ENCODE measurements at regions not wholly inside any gene's neighbourhood (a gene's known extent, or its start where the extent isn't known, plus 50 kb on each side); places are given as distances from the start of the nearest gene placed in this dataset.

DNA sequence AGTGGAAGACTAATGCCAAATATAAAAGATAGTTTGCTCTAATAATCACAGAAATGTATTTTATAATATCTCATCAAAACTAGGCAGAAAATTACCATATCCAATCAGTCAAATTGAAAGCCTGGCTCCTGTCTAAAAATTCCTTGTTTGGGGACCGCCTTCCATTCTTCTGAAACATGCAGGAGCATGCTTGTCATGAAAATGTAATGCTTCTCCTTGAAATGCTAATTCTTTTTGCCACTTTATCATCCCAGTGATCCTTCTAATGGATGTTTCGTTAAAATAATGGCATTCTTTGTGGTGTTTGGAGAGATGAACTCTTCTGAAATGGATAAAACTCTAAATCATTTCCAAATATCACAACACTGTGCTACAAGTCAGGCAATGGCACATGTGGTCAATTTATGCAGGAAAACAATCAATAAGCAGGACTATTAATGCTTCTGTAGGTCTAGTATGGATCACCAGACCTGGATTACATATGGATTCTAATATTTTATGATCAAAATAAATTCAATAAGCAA lies 1039.1 kb upstream of the NXPH2 start:
- no peak for DNase-seq

DNA sequence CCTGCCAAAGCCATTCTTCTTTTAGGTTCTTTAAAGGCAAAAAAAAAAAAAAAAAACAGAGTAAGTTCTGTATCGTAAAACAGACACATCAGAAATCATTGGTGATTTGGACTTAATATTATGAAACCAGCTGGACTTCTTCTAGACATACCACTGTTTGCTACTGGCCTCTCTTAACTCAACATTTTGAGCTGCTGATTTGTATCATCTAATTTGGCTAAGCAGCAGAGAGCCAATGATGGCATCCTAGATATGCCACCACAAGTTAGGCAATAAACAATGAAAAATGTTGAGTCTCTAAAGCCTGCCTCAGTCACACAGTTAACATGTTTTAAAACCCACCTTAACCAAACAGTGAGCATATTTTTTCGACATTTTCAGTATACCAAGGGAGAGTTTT lies 1034.3 kb upstream of the NXPH2 start:
- DNase-seq: no peak

DNA sequence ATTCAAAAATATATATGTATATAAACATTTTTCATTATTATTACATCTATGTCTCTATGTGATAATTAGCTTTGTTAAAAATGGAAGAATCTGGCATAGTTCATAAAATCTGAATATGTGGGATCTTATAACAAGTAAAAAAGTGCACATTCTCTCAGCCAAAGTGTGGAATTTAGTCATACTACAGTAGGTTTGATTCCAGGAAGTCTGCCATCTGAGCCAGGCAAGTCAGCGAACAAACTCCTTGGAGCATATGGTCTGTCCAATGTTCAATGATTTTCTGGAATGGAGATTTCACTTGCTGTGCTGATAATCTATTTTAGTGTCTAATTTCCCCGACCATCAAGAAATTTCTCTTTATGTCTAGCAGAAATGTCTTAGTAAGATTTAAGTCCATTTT lies 1033.2 kb upstream of the NXPH2 start:
- no peak for DNase-seq

DNA sequence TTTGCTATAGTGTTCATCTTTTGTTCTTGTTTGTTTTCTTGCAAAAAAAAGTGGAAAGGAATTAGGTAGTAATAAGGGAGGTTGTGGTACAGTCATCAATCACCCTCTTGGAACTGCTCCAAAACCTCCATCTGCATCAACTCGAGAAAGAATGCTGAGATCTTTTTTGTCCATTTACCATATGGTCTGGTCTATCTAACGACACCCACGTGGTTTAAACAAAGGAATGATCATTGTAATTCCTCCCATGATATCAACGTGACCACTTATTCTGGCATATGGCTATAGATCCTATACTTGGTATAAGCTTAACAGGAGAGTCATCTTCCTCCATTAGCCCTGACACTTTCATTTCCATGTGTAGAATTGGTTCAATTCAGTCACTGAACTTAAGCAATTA lies 1025.3 kb upstream of the NXPH2 start:
- no peak for DNase-seq

DNA sequence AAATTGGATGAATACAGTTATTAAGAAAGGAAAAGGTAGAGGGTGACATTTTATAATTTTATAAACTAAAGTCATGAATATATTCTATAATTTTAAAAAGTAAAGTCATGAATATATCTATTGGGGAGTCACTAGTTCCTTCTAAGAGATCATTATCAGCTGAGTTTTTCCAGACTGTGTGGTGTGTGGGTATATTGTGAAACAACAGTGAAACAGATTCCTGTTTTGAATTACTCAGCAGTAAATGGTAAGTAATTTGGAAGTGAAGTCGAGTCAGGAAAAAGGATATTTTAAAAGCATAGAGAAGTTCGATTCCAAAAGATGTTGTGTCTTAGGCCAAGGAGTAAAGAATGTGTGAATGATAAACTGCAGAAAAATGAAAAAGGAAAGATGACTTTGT lies 1018.2 kb upstream of the NXPH2 start:
- no peak for DNase-seq

DNA sequence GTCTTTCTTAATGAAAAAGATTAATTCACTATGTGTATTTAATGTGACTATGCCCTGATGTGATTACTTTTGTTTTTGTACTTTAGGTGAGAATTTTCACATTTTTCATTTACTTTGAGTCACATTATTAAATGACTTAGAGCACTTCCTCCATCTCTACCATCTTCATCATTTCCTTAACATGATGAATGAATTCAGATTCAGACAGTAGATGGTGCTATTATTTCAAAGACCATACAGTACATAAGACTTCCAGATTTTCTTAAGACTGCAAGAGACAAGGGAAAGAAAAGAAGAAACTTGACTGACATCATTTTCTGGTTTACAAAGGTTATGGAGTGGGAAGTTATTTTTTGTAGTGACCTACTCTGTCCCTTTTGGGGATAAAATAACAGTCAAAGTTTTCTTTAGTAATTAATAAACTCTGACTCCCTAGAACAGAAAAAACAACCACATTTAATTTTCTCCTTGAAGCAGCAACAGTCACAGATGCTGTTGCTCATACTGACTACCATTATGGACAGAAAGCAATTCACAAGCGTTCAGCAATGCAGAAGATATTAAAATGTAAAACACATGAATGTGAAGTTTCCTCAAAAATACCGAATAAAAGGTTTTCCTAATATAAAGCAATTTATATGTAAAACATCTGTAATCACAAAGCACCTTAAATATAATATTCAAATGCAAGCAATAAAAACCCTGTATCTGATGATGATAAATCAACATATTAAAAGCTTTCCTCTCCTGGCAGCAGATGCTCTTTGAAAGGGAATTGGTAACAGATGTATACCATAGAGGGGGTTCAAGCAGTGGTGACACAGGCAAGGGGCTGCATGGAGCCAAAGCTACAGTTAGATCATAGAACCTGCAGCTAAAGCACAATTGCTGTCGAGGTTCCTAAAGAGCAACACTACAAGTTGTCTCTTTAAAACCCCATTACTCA lies 1010.9 kb upstream of the NXPH2 start:
- DNase-seq: no peak

DNA sequence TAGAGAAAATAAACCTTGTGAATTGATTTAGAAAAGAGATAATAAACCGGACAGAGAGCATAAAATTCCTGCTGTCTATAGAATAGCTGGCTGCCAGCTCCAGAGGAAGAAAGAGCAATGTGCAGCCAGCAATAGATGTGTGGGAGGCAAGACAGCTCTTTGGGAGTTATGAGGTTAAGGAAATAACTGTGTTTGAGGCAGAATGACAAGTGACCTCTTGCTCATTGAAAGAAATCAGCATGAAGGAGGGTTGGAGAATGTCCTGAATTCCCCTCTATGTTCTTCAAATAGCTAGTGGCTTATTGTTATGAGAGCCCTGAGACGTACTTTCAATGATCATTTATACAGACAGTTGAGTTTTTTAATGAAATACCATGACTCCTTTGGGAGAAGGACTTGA lies 1009.9 kb upstream of the NXPH2 start:
- DNase-seq: no peak

DNA sequence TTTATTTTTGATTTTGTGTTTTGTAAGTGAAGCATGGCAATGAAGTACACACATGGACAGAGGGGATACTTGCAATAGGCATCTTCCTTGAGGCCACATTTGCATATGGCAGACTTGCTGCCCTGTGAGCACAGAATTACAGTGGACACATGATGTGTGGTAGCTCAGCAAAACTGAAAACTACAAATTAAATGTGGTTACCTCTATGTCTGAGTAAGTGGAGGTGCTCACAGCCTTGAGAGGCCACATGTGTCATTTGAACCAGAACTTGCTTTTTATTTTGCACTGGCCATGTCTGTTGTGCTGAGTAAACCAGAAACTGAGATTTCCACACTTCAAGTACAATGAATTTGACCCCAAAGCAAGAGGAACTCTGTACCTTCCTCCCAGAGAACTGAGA lies 998.5 kb upstream of the NXPH2 start:
- DNase-seq: no peak

DNA sequence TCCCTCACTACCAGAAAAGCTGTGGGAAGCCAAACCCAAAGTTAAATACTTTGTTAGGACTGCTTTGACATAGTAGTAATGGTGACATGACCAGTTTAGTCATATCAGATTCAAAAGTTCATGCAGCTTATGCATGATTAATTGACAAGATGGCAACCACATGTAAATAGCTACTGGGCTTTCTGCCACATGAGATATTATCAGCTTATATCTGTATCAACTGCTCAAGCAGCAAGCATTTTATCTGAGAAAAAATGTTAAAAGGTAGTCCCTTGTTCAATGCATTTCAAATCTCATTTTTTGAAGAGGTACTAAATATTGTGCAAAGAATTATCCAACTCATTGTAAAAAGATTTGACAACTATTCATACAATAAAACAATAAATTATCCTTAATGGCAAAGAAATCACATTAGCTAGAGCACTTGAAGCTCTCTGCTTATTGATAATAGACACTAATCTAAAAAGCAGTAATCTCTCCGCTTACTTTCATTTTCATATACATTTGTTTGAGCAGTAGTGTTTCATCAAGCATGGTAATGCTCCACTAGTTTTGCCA lies 993.6 kb upstream of the NXPH2 start:
- no peak for DNase-seq

DNA sequence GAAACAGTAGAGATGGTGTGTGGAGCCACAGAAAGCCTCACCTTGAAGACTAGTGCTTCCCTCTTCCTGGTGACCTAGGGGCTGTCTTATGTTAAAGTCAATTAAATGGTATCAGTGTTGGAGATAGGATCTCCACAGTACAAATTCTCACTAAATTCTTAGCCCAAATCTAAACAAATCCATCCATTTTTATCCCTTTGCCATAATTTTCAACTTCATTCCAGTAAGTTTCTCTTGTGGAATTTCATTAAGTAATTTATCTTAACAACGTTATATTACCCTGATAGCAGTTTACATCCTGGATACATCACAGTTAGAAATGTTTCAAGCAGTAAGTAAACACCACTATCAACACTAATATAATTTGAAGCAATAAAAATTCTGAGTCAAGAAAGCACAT lies 989.4 kb upstream of the NXPH2 start:
- DNase-seq: no peak

DNA sequence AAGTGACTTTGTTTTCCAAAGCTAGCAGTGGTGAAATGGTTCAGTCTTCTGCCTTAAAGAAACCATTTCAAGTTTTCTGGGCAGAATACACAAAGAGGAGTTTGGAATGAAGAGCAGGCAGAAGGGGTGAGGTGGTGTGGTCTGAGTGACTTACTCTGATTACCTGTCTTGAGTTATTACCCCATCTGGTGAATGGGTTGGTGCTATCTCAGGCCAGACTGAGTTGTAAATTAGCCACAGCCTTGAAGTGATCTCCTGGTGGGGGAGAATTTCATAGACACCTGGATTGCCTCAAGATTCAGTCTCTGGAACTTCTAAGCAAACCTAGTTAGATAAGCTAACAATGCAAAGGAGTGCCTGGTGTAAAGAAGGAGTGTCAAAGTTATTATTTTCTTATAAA lies 983.5 kb upstream of the NXPH2 start:
- DNase-seq: no peak

DNA sequence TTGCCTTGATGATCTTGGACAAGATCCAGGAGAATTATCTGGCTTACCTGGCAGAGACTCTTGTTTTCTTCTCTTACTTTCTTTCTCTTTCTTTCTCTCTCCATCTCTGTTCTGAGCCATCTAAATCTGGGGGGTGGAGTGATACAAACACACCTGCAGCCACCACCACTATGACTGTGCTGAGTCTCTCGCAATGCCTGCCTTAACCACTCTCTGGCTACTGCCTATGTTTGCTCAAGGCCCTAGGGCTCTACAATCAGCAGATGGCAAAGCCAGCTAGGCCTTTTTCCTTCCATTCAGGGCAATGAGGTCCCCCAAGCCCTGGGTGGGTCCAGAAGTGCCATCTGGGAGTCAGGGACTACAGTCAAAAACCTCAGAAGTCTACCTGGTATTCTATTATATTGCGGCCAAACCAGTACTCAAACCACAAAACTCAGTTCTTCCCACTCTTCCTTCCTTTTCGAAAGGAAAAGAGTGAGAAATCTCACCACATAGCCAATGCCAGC lies 978.9 kb upstream of the NXPH2 start:
- DNase-seq: no peak

DNA sequence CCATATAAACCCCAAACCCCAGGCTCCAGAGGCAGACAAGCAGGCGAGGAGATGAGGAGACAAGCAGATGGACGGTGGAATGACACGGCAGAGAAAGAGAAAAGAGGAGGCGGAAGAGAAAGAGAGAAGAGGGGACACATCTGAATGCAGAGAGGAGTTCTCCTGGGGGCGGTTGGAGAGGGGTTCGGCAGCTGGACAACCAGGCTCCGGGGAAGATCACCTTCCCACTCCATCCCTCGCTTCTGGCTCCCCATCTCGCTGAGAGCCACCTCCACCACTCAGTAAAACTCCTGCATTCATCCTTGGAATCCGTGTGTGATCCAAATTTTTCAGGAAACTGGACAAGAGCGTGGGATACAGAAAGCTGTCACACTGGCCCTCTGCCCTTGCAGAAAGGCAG lies 966.7 kb upstream of the NXPH2 start:
- DNase-seq: no peak

DNA sequence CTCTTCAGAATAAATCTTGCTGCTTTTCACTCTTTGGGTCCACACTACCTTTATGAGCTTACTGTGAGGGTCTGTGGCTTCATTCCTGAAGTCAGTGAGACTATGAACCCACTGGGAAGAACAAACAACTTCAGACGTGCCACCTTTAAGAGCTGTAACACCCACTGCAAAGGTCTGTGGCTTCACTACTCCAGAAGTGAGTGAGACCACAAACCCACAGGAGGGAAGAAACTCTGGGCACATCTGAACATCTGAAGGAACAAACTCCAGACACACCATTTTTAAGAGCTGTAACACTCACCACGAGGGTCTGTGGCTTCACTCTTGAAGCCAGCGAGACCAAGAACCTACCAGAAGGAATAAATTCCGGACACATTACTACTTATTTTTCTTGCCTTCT lies 964.1 kb upstream of the NXPH2 start:
- no peak for DNase-seq

DNA sequence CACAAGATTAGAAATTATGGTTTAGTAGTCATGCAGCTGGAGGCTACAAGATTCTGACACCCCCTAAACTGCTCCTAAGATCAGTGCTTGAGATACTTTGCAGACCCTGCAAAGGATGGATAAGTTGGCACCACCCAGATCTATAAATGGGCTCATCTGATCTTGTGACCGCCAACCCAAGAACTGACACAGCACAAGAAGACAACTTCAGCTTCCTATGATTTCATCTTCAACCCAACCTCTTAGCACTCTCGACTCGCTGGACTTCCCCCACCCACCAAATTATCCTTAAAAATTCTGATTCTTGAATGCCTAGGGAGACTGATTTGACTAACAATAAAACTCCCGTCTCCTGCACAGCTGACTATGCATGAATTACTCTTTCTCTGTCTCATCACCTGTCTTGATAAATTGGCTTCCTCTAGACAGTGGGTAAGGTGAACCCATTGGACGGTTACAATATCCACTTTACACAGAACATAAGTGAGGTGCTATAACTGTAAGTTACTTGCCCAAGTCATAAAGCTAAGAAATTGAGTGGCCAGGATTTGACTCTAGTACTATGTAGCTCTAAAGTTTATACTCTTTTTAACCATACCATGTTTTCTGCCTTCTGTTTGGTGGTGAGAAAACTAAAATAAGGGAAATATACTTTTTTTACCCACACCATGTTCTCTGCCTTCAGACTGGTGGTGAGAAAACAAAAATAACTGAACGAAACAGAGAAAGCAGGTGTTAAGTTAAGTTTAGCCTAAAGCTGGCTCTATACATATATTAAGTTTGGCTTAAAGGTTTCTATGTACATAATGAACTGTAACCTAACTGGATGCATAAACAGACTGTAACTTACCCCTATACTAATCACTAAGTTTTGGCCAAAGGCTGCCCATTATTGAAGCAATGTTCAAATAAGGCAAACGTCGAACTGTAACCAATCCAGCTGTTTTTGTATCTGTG lies 962.3 kb upstream of the NXPH2 start:
- no peak for DNase-seq

DNA sequence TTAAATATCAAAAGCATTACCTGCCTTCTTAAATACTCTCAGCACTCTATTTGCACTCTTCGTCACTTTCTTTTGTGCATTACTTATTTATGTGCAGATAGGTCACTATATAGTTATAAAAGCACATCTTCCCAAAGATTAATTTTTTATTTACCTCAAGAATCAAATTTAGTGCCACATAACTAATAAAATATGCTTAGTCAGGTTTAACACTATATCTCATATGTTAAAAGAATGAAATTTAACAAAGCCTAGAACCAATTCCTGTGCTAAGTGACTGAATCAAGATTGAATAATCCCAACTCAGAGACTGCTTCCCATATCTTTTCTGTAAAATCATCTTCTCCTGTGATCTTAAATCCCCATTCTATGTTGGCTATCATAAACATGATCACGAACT lies 957.5 kb upstream of the NXPH2 start:
- DNase-seq: no peak

DNA sequence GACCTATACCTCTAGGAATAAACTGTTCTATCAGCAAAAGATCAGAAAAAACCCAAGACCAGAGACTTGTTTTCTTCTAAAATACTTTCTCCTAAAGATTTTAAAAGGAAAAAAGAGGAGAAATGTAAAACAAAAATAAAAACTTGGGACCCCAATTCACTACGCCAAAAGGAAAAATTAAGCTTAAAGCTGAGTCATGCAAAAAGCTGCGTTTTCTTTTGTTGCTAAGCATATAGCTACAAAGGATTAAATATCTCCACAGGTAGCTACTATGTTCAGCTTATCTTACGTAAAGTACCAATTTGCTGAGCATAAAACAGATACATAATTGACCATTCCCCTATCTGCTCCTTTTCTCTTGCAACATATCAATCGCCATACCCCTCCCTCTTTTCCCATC lies 950.0 kb upstream of the NXPH2 start:
- DNase-seq: no peak

DNA sequence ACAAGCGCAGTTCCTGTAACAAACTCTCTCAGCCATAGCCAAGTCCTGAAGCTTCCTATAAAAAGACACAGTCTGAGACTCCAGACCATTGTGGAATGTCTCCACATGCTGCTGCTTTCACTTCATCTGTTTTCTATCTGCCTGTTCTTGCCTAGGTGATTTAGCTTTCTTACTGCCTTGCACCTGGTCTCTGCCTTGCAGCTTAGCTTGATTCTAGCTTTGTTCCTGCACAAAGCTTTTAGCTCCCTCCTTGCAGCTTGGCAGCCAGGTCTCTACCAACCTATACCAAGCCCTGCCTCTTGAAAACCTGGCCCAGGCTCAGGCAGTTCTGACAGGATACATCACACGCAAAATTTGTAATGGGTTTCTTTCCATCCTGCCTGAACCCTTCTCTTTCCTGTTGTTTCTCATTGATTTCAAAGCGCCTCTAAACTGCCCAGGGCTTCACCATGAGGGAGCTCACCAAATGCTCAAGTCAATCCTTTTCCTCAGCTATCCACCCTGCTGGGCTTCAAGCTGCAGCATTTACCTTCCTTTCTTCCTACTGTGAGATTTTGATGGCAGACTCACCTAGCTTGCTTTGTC lies 941.3 kb upstream of the NXPH2 start:
- DNase-seq: peak; percentile 2

DNA sequence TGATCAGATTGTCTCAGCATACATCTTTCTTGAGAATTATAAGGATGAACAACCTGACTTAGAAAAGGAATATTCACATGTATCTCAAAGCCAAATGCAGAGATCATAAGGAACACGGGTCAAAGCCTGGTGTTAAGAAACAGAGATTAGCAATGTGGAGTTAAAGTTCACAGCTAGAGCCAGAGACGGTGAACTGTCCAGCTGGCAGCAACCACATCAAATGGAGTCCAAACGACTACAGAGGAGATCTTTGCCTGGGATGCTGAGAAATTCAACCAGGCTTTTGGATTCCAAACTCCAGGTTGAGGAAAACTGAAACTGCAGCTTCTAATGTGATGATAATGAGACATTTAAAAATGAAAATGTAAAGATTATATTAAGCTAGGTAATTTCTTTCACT lies 939.9 kb upstream of the NXPH2 start:
- no peak for DNase-seq

DNA sequence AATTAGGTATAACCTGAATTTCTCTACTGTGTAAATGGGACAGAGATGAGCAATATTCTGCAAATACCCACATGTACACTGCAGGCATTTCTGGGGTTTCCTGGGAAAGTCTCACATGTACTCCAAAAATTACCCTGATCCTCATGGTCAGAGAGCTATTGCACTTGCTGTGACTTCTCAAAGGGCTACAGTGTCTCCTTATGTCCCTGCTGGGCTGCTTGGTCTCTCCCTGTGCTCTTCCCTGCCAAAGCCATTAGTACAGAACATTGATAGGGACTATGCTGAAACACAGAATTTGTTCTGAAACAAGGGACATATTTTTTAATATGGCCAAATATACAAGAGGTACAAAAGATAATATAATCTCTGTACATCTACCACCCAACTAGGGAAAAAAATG lies 924.4 kb upstream of the NXPH2 start:
- DNase-seq: no peak

DNA sequence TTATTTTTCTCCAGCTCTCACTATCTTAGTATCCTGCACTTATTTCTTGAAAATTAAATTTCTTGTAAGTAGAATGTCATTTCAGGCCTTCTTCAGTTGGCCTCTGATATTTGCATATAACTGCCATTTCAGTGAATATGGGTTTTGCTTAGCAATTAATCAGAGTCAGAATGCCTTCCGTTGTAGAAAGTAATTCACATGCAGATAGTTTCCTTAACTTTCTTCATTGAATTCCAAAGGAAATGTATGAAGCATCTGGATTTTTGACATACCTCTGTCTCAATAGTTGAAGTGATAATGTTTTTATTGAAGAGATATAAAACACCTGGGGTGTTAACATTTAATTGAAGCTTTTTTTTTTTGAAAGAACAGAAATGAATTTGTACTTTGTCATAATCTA lies 914.1 kb upstream of the NXPH2 start:
- no peak for DNase-seq

DNA sequence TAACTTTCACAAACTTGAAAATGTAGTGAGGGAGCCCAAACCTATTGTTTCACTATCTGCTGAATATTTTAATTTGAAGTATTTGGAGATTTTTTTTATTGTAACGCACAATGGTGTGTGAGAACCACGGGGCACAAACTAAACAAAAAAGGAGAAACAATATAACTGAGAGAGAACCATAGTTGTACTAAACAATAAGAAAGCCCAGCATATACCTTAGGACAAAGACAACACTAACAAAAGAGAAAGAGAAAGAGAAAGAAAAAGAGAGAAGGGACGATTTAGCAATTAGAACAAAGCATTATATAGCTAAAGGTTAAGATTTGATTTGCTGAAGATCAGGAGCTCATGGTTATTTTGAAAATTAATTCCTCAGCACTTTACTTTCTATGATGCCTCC lies 906.0 kb upstream of the NXPH2 start:
- no peak for DNase-seq

All from occipital lobe (tissue), 1 donor.